NCI-H526 treated with DMSO at 0.1 percent for 48 hours (cell line): ENCODE measurements at regions not wholly inside any gene's neighbourhood (a gene's known extent, or its start where the extent isn't known, plus 50 kb on each side); places are given as distances from the start of the nearest gene placed in this dataset.
A peak's percentile ranks its signal among the peaks of the same experiment; 100 is the strongest.
"Not testable (repeated sequence)": the region's sequence is repeated elsewhere in the genome, so short reads cannot be mapped to it uniquely, and the experiment has no call there.

Source experiments
- DNase-seq: peaks from one replicate; lab custom pipeline; 2025; lab: John Stamatoyannopoulos, UW

DNA sequence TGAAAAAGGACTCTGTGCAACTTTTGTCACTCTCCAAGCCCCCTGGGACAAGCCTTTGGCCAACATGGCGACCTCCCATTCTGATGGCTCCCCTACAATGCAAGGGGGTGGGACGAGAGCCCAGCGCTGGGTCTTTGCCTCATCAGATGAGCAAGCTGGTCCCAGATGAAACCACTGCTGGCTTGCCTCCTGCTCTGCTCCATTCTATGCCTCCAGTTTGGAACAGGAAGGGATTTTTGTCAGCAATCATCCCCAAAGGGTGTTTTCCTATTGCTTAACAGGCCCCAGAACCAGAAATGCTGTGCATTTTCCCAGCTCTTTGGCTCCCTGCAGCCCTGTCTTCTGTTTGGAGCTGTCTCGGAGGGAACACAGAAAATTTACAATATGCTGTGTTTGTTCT lies 412.7 kb downstream of the MAFB start:
- DNase-seq = no peak

DNA sequence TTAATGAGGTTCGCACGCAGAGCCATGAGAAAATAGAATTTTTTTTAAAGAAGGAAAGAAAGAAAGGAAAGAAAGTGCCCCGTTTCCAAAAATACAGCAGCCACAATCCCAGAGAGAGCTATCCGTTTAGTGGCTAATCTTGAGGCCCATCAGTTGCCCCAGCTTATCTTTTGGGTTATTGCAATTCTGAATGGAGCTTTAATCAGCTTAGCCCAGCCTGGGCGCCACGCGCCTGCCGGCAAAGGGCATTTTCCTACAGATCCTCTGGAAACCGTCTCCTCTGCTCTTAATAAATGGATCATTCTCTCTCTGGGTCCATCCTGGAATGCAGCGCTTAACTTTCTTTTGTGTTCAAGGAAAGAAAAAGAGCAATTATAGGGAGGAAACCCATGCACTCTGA lies 413.3 kb downstream of the MAFB start:
- no peak for DNase-seq

DNA sequence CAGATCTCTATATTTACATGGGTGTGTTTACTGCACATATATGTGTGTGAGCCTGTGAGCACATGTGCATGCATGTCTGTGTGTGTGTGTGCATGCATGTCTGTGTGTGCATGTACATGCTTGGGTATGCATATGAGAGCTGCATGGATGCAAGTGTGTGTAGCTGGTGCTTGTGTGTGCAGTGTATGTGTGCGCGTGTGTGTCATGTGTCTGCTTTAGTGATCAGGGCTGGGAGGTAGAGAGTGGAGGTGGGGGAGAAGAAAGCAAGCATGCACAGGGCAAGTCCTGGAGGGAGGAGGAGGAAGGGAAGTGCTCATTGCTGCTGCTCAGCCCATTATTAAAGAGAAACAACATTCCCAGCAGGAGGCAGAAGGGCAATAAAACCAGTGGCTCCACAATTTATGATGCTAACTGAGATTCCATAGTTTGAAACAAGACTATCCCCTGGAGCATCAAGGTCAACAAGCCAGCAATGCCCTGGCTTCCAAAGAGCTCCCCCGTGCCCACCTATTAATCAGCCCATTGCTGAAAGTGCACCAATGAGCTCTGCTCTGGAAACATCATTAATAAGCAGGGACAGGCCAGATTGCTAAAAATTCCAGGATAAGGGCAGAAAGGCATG lies 414.0 kb downstream of the MAFB start:
- no peak for DNase-seq

DNA sequence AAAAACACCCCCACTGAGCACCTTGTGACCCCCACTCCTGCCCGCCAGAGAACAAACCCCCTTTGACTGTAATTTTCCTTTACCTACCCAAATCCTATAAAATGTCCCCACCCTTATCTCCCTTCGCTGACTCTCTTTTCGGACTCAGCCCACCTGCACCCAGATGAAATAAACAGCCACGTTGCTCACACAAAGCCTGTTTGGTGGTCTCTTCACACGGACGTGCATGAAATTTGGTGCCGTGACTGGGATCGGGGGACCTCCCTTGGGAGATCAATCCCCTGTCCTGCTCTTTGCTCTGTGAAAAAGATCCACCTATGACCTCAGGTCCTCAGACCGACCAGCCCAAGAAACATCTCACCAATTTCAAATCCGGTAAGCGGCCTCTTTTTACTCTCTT lies 419.8 kb downstream of the MAFB start:
- not testable (repeated sequence) for DNase-seq

DNA sequence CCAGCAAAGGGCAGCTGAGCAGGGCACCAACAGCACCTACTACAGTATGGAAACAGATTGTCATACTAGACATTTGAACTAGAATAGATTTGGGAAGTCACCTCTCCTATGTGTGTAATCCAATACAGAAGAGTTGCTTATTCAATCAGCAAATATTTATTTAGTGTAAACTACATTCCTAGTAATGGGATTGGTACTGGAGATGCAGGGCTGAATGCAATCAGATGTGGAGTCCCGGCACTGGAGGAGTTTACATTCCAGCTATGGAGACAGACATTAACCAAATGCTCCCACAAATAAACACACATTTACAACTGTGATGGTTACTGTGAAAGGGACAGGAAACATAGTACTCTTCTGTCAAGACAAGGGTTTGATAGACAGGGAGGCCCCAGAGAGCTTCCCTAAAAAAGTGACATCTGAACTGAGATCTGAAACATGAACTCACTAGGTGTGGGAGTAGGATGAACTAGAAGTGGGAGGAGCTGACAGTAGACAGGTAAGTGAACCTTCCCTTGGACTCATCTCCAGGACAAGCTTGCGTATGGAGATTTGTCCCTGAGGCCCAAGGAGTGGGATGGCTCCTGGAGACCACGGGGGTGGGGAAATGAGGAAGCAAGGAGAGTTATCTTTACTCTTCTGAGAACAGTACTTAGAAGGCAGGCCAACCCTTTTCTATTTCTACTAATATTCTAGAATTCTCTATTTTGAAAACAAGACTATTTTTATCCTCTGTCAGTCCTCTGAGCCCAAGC lies 420.5 kb downstream of the MAFB start:
- DNase-seq = no peak

DNA sequence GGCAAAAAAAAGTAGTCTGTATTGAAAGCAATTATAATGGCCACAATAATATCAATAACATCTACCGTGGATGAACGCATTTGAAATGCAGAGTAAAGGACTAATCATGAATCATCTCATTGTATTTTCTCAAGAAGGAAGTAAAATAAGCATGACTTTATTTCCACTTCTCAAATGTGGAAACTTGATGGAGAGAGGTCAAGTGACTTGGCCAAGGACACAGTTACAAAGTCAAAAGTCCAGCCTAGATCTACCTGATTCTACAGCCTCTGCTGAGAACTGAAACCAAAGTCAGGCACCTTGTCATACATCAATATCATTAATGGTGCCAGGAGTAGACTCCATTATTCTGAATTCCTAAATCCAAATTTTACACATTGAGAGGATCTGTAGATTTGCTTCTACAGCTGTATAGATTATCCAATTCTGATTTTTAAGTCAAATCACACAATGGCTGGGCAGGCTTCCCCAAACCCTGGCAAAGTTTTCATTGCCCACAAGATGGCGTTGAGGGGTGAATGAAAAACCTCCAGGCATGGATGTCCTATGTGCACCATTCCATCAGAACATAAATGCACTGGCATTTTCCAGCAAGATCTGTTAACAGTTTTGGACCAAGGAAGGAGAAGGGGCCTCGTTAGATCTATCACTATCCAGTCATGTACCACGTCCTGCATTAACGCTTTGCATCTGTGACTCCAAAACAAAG lies 423.1 kb downstream of the MAFB start:
- DNase-seq = peak; percentile 16

DNA sequence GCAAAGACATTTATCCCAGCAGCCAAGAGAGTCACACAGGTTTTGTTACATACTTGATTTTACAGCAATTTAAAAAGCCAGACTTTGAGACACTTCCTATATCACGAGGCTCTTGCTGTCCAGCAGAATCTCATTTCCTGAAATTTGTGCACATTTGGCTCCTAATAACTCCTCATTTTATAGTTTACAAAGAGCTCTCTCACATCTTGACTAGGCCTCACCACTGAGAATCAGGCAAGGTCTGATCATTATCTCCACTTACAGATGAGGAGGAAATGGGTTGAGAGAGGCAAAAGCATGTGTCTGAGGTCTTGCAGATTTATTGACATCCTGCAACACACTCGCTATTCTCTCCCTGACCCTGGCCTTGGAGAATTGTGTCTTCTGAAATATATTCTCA lies 426.8 kb downstream of the MAFB start:
- no peak for DNase-seq

DNA sequence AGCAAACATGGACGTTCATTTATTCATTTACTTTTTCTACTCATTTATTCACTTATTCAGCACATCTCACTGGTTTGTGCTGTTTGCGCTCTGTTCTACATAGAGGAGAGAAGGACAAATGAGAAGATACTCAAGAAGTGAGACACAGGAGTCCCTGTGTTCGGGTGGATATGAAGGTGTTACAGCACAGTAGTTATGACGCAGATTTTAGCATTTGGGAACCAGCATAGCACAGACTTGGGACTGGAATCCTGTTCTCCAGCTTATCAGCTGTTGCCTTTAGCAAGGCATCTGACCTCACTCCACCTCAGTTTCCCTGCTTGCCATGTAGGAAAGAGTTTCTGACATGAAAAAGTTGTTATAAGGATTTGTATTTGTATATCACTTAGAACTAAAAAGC lies 430.1 kb downstream of the MAFB start:
- DNase-seq = no peak

DNA sequence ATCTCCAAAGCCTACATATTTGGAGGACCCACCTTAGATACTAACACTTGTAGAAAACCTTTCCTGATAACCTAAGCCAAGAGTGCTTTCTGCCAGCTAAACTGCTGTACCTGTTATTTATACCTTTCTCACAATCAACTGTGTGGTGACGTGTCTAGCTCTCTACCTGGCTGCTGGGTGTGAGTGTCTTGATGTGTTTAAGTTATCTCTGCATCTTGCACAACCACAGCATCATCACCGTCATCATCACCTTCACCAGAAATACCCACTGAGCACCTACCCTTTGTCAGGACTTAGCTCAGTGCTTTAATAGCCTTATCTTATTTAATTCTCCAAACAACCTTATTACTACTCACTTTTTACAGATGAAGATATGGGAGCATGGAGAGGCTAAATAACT lies 431.3 kb downstream of the MAFB start:
- no peak for DNase-seq

DNA sequence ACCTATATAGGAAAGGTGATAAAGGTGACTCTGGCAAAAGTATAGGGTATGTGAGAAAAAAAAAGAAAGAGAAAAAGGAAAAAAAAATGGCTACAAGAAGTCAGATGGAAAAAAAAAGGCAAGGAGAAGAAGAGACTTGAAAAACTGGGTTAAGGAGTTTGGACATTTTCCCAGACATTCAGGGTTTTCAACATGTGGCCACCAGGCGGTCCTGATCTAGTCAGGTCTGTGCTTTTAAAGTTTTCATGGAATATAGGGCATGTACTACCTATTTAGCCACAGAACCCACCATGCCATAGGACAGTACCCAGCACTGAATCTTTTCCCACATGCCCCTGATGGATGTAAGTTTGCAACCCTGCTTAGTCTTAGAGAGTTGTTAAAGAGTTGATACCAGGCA lies 433.7 kb downstream of the MAFB start:
- no peak for DNase-seq

DNA sequence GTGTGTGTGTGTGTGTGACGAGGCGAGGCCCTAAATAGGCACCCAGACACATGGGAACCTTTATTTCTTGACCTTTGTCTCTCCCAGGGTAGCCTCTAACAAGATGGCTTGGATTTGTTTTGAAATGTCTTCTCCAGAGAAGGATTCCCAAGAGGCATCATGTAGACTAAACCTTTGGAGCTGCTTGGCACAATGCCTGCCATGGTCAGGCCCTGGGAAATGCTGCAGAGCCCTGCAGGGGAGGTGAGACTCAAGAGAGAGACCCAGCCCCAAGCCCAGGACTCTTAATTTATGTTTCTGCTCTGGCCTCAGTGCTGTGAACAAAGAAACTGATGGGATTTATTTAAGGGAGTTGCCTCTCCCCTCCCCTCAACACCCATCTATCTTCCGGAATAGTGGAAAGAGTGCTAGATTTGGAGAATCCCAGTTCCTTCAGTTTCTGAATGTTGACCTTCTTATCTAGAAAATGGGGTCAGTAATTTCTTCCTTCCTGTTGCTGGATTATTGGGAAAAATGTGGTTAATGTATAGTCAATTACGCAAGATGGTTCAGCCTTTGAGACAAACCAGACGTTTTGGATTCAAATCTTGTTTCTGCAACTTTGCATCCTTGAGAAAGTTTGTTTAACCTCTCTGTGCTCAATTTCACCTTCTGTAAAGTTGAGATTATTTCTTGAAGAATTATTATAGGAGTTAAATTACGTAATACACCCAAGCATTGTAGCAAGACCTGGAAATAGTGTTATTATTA lies 434.8 kb downstream of the MAFB start:
- DNase-seq = no peak

DNA sequence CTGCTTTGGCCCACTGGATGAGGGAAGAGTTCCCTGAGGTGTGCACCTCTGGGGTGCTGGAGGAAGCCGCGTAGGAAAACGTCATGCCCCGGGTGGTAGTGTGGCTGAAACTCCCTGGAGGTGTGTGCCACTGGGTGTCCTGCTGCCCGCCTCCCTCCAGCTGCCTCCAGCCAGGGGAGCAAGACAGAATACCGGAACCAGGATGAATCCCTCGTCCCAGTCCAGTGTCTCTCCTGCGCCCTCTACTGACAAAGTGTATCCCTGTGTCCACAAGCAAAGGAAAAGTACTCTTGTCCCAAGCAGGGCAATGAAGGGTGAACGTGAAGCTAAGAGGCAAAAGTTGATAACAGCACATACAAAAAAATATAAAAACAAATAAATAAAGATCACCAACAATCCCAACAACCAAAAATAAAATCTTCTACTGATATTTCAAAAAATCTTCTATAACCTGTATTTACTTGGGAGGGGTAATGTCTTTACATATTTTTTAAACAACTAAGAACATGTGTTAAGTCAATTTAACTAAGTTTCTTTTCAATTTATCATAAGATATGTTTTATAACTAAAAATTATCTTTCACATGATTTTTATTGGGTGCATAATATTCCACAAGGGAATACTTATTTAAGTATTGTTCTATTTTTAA lies 437.6 kb downstream of the MAFB start:
- peak; percentile 51 for DNase-seq

DNA sequence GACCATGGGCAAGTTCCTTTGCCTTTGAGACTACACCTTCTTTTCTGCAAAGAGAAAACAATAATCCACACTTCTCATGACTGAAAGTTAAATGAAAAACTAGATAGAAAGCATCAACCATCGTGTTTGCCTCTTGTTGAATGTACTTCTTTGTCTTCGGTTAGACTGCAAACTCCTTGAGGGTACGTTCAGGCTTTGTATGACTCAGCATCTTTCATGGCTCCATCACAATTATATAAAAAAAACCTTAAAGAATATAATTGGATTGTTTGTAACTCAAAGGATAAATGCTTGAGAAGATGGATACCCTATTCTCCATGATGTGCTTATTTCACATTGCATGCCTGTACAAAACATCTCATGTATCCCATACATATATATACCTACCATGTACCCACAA lies 439.2 kb downstream of the MAFB start:
- no peak for DNase-seq

DNA sequence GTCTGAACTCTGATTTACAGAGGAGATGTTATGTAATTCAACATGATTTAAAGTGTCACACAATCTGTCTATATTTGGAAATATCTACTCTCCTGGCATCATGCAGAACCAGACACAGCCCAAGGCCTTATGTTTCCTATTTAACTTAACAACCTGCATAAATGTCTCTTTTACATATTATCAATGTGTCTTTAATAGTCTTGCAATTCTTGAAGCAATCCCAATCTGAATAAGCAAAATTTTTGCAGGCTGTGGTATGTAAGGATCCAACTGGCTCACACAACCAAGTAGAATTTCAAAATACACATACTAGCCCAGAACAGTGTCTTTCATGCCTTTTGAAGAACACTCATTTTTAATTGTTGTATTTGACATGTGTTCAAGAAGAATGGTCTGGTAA lies 443.2 kb downstream of the MAFB start:
- no peak for DNase-seq

DNA sequence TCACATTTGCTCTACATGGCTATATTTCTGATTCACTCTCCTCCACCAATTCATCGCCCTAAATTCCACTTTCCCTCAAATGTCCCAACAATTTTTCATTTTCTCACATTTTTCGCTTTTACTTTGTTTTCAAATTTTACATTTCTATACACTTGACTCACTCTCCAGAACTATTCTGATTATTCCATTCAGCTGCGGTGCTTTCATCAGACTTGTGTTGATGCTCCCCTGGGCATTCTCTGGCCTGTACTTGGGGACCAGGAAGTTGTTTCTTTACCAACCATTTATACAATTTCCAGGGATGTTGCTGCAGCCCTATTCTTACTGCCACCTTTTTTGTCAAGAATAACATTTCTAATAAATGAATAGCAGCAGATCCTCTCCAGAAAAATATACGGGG lies 444.8 kb downstream of the MAFB start:
- DNase-seq = no peak

DNA sequence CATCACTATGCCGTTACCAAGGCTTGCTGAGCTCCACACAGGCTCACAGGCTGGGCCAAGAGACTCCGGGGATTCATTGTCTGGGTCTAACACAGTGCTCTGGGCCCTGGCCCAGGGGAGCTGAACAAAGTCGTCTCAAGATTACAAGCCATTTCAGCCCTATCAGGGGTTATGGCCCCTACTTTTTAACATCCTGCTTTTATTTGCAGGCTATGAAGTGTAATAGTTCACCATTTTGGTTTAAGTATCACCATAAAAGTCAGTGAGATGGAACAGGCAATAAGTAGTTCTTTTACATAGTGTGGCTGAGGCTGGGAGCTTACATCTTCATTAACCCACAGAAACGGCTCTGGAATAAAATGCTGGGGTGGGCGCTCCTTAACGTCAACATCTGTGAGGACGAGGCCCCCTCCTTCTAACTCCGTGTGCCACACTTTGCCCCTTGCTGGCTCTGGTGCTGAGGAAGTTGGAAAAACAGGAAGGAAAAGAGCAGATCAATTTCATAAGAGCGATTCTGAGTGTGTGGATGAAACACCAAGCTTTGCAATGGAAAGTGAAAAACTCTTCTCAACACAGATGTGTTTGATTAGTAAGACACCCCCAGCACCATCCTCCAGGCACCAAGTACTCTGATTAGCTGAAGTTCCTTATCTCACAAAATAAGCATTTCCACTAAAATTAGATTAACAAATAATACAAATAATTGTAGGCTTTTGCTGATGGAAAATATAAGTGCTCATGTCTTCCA lies 447.3 kb downstream of the MAFB start:
- DNase-seq = peak; percentile 16

DNA sequence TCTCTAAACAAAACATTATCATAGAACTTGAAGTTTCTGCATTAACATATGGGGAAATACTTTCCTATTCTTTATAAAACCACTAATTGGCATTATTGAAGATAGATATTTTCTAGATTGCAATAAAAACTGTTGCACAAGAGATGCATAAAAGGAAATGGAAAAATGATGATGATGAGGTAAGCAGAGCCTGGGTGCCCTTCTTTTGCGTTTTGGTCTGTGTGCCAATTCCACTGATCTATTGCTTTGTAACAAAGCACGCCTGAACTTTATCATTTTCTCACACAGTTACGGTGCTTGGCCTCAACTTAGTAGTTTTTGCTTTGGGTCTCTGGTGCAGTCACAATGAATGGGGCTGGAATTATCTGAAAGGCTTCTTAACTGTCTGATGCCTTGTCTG lies 450.5 kb downstream of the MAFB start:
- no peak for DNase-seq

DNA sequence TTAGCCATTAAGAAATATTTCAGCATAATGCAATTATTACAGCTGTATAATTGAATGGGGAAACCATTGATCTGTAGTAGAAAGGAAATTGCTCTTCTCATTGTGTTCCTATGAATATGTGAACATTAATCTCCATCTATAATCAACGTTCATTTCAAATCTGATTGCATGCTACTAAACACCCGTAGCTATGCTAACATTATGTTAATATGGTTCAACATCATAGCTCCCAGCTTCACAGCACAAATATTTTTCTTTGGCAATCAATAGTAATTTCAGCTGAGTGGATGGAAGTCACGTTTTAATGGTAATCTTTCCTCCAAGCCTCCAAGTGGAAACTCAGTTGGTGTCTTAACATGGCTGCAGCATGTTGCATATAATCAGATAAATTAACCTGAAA lies 454.4 kb downstream of the MAFB start:
- no peak for DNase-seq

DNA sequence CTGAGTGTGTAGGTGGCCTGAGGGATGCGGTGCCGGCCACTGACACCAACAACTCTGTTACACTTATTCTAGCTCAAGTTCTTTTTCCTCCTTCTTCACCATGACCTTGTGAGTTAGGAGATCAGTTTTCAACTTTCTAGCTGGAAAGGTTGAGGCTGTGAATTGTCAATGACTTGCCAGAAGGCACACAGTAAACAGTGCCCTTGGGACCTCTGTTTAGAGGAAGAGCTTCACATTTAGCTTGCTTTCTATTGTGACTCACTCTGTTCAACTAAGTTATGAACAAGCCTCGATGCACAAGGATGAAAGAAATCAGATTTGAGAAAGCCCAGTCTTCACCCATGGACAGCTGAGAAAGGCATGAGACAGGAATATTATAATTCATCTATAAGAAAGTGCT lies 455.6 kb downstream of the MAFB start:
- no peak for DNase-seq

DNA sequence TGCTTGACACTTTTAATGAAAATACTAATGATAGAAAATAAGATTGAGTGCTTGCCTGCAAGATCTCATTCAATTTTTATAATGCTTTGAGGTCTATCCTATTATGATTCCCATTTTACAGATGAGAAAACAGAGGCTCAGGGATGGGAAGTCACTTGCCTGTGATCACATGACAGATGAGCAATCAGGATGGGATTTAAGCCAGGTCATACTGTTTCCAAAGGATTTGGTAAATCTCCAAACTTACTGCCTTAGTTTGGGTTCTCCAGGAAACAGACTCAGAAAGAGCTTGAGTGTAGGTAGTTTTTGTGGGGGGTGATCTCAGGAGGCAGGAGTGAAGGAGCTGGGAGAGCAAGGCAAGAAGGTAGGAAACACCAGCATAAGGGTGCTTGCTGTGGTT lies 456.3 kb downstream of the MAFB start:
- no peak for DNase-seq

DNA sequence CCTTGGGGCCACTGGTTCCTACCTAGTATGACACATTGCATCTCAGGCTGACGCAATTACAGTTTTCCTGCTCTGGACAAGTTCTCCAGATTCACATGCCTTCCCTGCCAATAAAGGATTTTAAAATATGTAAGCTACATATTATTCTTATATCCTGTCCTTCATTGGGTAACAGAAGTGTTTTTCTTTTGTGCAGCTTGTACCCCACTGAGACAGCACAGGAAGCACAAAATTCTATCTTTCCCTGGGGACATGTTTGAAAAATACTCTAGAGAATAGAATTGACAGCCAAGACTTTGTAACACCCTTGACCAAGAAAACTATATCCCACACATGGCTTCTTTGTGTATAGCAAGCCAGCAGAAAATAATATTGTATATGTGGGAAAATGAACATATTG lies 456.8 kb downstream of the MAFB start:
- no peak for DNase-seq
